Heart left ventricle (tissue), 13 donors: ENCODE measurements at regions not wholly inside any gene's neighbourhood (a gene's known extent, or its start where the extent isn't known, plus 50 kb on each side); places are given as distances from the start of the nearest gene placed in this dataset.

Experiments used
- POLR2A ChIP-seq, 2 donors: fragments of 450-650 bp; IDR thresholded peaks; one replicate each; pipeline ENCODE4 v1.6.1; 2017; ENCODE audit warnings: antibody characterized with exemption in 2 of 2, mild to moderate bottlenecking in 2 of 2, moderate library complexity in 2 of 2
- TF ChIP-seq, protein P1 (sequence below), 12 donors: fragments of 200-600 bp; sonication (generic) in 4 of 12; IDR thresholded peaks; one replicate each; pipeline versions ENCODE4 v1.5.0 to v1.8.0; 2018 to 2022; ENCODE audit warnings: antibody characterized with exemption in 12 of 12, mild to moderate bottlenecking in 5 of 12
- donor health status: ischemic (EF 13 %, LVEDD 7.1; RV severe dilation, severe dysfunction).
- donor health status: DM: no; HTN: yes; CAD: no.
- donor health status: DM: no; HTN: no; CAD: no.
- donor health status: ischemic (EF 25% LVEDD 6.9; RV normal size, moderate dysfunction).
- donor health status: ischemic (EF 25% LVEDD 5.7; RV mildly dilated, moderate dysfunction).
- donor health status: ischemic (EF 35%, LVEDD 5.7; RV mildly dilated, moderate dysfunction).
- donor health status: nonischemic (EF 11% LVEDD 7.7; RV severe dilation, severe dysfunction).
- donor health status: DM: yes; HTN: yes; CAD: no.
- donor health status: PGD.
- donor health status: ischemic (EF 29% LVEDD 5.4; RV normal size, mild dysfunction).
- donor health status: nonischemic (EF 23%, LVEDD 6.1; RV moderate dilation, normal function).

DNA sequence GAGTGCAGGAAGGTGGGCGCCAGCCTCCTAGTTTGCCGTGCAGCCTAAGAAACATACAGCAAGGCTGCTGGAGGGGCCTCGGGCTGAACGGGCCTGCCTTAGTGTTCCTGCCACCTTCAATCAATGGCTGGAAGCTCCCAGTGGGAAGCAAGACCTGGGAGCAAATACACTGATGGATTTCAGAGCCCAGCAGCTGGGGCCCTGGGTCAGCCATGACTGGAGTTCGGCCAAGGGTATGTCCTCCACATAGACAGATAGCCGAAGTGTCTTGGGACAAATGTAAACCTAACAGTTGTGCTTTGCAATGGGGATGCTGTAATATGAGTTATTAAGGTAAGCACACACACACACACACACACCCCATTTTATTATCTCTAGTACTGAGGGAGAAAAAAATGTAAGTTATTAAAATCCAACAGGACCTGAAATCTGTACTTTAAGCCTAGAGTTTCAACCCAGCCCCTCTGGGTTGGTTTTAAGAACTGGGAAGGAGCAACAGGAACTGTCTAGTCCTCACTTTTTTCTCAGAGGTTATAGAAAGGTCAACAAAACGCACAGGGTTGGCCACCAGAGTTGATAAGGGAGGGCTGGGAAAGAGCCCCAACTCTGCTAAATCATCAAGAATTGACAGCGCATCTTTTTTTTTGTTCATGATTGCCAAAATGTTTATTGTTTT, 50.0 kb upstream of the CELF2 start:
- TF ChIP-seq, protein P1, sequence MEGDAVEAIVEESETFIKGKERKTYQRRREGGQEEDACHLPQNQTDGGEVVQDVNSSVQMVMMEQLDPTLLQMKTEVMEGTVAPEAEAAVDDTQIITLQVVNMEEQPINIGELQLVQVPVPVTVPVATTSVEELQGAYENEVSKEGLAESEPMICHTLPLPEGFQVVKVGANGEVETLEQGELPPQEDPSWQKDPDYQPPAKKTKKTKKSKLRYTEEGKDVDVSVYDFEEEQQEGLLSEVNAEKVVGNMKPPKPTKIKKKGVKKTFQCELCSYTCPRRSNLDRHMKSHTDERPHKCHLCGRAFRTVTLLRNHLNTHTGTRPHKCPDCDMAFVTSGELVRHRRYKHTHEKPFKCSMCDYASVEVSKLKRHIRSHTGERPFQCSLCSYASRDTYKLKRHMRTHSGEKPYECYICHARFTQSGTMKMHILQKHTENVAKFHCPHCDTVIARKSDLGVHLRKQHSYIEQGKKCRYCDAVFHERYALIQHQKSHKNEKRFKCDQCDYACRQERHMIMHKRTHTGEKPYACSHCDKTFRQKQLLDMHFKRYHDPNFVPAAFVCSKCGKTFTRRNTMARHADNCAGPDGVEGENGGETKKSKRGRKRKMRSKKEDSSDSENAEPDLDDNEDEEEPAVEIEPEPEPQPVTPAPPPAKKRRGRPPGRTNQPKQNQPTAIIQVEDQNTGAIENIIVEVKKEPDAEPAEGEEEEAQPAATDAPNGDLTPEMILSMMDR (IDR thresholded peaks at IDR 0.05) = no peak
- TF ChIP-seq POLR2A (IDR thresholded peaks at IDR 0.05) = no peak
